ENCODE measurements at regions not wholly inside any gene's neighbourhood (a gene's known extent, or its start where the extent isn't known, plus 50 kb on each side); places are given as distances from the start of the nearest gene placed in this dataset.

GRCh38 chr17:33473061-33473460, 180.0 kb upstream of the ASIC2 start:
- intact Hi-C loops (cut with micrococcal nuclease), result no loop called here
- Mint-ChIP-seq H3K27ac (no peak overlapping the region), H3K4me3 (no peak overlapping the region), H3K36me3 (ENCODE audit: low read depth) (no peaks in the 10 kb centered on the region), H3K9me3 (no peaks in the 10 kb centered on the region), H3K4me1 (ENCODE audit: low read depth) (no peaks in the 10 kb centered on the region), H3K27me3 (peaks cover 3% of the 10 kb centered on the region)

- Mint-ChIP-seq H3K27ac (no peak overlapping the region), H3K27me3 (peaks cover 3% of the 10 kb centered on the region), H3K4me1 (ENCODE audit: low read depth) (no peaks in the 10 kb centered on the region), H3K36me3 (ENCODE audit: low read depth) (no peaks in the 10 kb centered on the region), H3K4me3 (no peak overlapping the region), H3K9me3 (no peaks in the 10 kb centered on the region)
- intact Hi-C loops (cut with micrococcal nuclease), result no loop called here
These were observed 181.7 kb upstream of the ASIC2 start for GRCh38 chr17:33474789-33475188.

GRCh38 chr17:33475594-33475993, 182.5 kb upstream of the ASIC2 start:
- Mint-ChIP-seq H3K27ac (no peak overlapping the region), H3K4me1 (ENCODE audit: low read depth) (no peaks in the 10 kb centered on the region), H3K9me3 (no peaks in the 10 kb centered on the region), H3K27me3 (peaks cover 3% of the 10 kb centered on the region), H3K4me3 (no peak overlapping the region), H3K36me3 (ENCODE audit: low read depth) (no peaks in the 10 kb centered on the region)
- intact Hi-C loops (cut with micrococcal nuclease), result no loop called here

GRCh38 chr17:33481652-33482051, 188.6 kb upstream of the ASIC2 start:
- Mint-ChIP-seq H3K4me1 (ENCODE audit: low read depth) (no peaks in the 10 kb centered on the region), H3K4me3 (no peak overlapping the region), H3K9me3 (no peaks in the 10 kb centered on the region), H3K27ac (no peak overlapping the region), H3K27me3 (no peaks in the 10 kb centered on the region), H3K36me3 (ENCODE audit: low read depth) (no peaks in the 10 kb centered on the region)
- intact Hi-C loops (cut with micrococcal nuclease), result no loop called here

- no peaks in the 10 kb centered on the region for H3K36me3 Mint-ChIP-seq (ENCODE audit: low read depth)
- no peaks in the 10 kb centered on the region for H3K27me3 Mint-ChIP-seq
- no peaks in the 10 kb centered on the region for H3K4me1 Mint-ChIP-seq (ENCODE audit: low read depth)
- no peak overlapping the region for H3K27ac Mint-ChIP-seq
- no peaks in the 10 kb centered on the region for H3K9me3 Mint-ChIP-seq
- H3K4me3 Mint-ChIP-seq, result no peak overlapping the region
- intact Hi-C loops (cut with micrococcal nuclease), result no loop called here
These were observed 189.5 kb upstream of the ASIC2 start for GRCh38 chr17:33482636-33483035.

- Mint-ChIP-seq H3K9me3 (no peaks in the 10 kb centered on the region), H3K27ac (no peak overlapping the region), H3K4me1 (ENCODE audit: low read depth) (no peaks in the 10 kb centered on the region), H3K36me3 (ENCODE audit: low read depth) (no peaks in the 10 kb centered on the region), H3K4me3 (no peak overlapping the region), H3K27me3 (no peaks in the 10 kb centered on the region)
- intact Hi-C loops (cut with micrococcal nuclease), result no loop called here
These were observed 191.5 kb upstream of the ASIC2 start for GRCh38 chr17:33484559-33484958.

GRCh38 chr17:33486135-33486885, 193.2 kb upstream of the ASIC2 start:
- intact Hi-C loops (cut with micrococcal nuclease), result no loop called here
- H3K36me3 Mint-ChIP-seq (ENCODE audit: low read depth), result no peaks in the 10 kb centered on the region
- H3K9me3 Mint-ChIP-seq, result no peaks in the 10 kb centered on the region
- H3K27ac Mint-ChIP-seq, result no peak overlapping the region
- H3K27me3 Mint-ChIP-seq, result no peaks in the 10 kb centered on the region
- H3K4me1 Mint-ChIP-seq (ENCODE audit: low read depth), result no peaks in the 10 kb centered on the region
- H3K4me3 Mint-ChIP-seq, result no peak overlapping the region

- intact Hi-C loops (cut with micrococcal nuclease), result no loop called here
- H3K27me3 Mint-ChIP-seq, result no peaks in the 10 kb centered on the region
- H3K27ac Mint-ChIP-seq, result no peak overlapping the region
- H3K4me1 Mint-ChIP-seq (ENCODE audit: low read depth), result no peaks in the 10 kb centered on the region
- no peak overlapping the region for H3K4me3 Mint-ChIP-seq
- H3K9me3 Mint-ChIP-seq, result no peaks in the 10 kb centered on the region
- no peaks in the 10 kb centered on the region for H3K36me3 Mint-ChIP-seq (ENCODE audit: low read depth)
These were observed 194.2 kb upstream of the ASIC2 start for GRCh38 chr17:33487187-33487879.

GRCh38 chr17:33491871-33492481, 198.9 kb upstream of the ASIC2 start:
- Mint-ChIP-seq H3K36me3 (ENCODE audit: low read depth) (no peaks in the 10 kb centered on the region), H3K27me3 (peaks cover 2% of the 10 kb centered on the region)
- intact Hi-C loops (cut with micrococcal nuclease), result no loop called here

GRCh38 chr17:33492731-33493265, 199.7 kb upstream of the ASIC2 start:
- intact Hi-C loops (cut with micrococcal nuclease), result no loop called here
- no peak overlapping the region for H3K27ac Mint-ChIP-seq
- H3K4me1 Mint-ChIP-seq (ENCODE audit: low read depth), result no peaks in the 10 kb centered on the region
- no peak overlapping the region for H3K4me3 Mint-ChIP-seq
- H3K27me3 Mint-ChIP-seq, result peaks cover 2% of the 10 kb centered on the region
- H3K36me3 Mint-ChIP-seq (ENCODE audit: low read depth), result no peaks in the 10 kb centered on the region
- no peaks in the 10 kb centered on the region for H3K9me3 Mint-ChIP-seq

More at GRCh38 chr17:33491871-33492481, 198.9 kb upstream of the ASIC2 start:
- no peaks in the 10 kb centered on the region for H3K9me3 Mint-ChIP-seq
- no peaks in the 10 kb centered on the region for H3K4me1 Mint-ChIP-seq (ENCODE audit: low read depth)
- H3K4me3 Mint-ChIP-seq, result no peak overlapping the region
- H3K27ac Mint-ChIP-seq, result no peak overlapping the region

- no peaks in the 10 kb centered on the region for H3K4me1 Mint-ChIP-seq (ENCODE audit: low read depth)
- H3K4me3 Mint-ChIP-seq, result no peak overlapping the region
- H3K27me3 Mint-ChIP-seq, result peaks cover 2% of the 10 kb centered on the region
- intact Hi-C loops (cut with micrococcal nuclease), result no loop called here
- H3K9me3 Mint-ChIP-seq, result no peaks in the 10 kb centered on the region
- H3K36me3 Mint-ChIP-seq (ENCODE audit: low read depth), result no peaks in the 10 kb centered on the region
- H3K27ac Mint-ChIP-seq, result no peak overlapping the region
These were observed 200.5 kb upstream of the ASIC2 start for GRCh38 chr17:33493566-33493965.

- peaks cover 2% of the 10 kb centered on the region for H3K27me3 Mint-ChIP-seq
- intact Hi-C loops (cut with micrococcal nuclease), result no loop called here
- no peaks in the 10 kb centered on the region for H3K9me3 Mint-ChIP-seq
These were observed 201.1 kb upstream of the ASIC2 start for GRCh38 chr17:33494151-33494550.

GRCh38 chr17:33497623-33498022, 204.5 kb upstream of the ASIC2 start:
- intact Hi-C loops (cut with micrococcal nuclease), result no loop called here
- Mint-ChIP-seq H3K27me3 (no peaks in the 10 kb centered on the region), H3K4me1 (ENCODE audit: low read depth) (no peaks in the 10 kb centered on the region)

More at GRCh38 chr17:33494151-33494550, 201.1 kb upstream of the ASIC2 start:
- no peaks in the 10 kb centered on the region for H3K36me3 Mint-ChIP-seq (ENCODE audit: low read depth)
- no peaks in the 10 kb centered on the region for H3K4me1 Mint-ChIP-seq (ENCODE audit: low read depth)
- no peak overlapping the region for H3K27ac Mint-ChIP-seq
- no peak overlapping the region for H3K4me3 Mint-ChIP-seq

GRCh38 chr17:33498069-33498468, 205.0 kb upstream of the ASIC2 start:
- Mint-ChIP-seq H3K9me3 (no peaks in the 10 kb centered on the region), H3K4me1 (ENCODE audit: low read depth) (no peaks in the 10 kb centered on the region), H3K27ac (no peak overlapping the region), H3K27me3 (no peaks in the 10 kb centered on the region), H3K4me3 (no peak overlapping the region), H3K36me3 (ENCODE audit: low read depth) (no peaks in the 10 kb centered on the region)
- intact Hi-C loops (cut with micrococcal nuclease), result no loop called here

More at GRCh38 chr17:33497623-33498022, 204.5 kb upstream of the ASIC2 start:
- H3K4me3 Mint-ChIP-seq, result no peak overlapping the region
- H3K36me3 Mint-ChIP-seq (ENCODE audit: low read depth), result no peaks in the 10 kb centered on the region
- H3K9me3 Mint-ChIP-seq, result no peaks in the 10 kb centered on the region
- no peak overlapping the region for H3K27ac Mint-ChIP-seq

Measured in dendritic cell treated with granulocyte-macrophage colony-stimulating factor and Interleukin-4, amounts not matched to agents 40 ng/mL and 50 ng/mL, for 4 days (primary cell).